ENCODE measurements at regions not wholly inside any gene's neighbourhood (a gene's known extent, or its start where the extent isn't known, plus 50 kb on each side); places are given as distances from the start of the nearest gene placed in this dataset.

DNA sequence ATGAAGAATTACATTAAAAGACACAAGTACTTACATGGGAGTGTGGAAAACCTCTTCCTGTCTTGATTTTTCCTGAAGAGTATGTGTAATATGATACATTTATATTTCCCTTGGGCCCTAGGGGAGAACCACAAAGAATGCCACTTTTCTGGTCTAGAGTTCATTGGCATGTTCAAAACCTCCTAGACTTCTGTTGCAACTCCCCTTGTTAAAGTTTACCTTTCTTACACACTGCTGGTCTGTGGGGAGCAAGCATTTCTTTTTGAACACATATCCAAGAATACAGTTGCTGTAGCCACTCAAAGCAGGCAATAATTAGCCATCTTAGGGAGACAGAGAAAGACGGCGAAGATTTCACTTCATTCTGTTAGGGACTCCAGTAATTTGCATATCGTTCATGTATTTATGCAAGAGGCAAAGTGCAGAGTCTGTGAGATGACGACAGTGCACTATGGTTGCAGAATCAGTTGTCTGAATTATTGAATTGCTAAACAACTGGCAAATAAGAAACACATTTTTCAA lies 103.5 kb downstream of the NOL4 start:
- TF ChIP-seq EZH2 (IDR thresholded peaks at IDR 0.05; ENCODE audit: borderline replicate concordance, insufficient read depth, low read length, poor library complexity, severe bottlenecking) = no peak
- TF ChIP-seq, protein P1, sequence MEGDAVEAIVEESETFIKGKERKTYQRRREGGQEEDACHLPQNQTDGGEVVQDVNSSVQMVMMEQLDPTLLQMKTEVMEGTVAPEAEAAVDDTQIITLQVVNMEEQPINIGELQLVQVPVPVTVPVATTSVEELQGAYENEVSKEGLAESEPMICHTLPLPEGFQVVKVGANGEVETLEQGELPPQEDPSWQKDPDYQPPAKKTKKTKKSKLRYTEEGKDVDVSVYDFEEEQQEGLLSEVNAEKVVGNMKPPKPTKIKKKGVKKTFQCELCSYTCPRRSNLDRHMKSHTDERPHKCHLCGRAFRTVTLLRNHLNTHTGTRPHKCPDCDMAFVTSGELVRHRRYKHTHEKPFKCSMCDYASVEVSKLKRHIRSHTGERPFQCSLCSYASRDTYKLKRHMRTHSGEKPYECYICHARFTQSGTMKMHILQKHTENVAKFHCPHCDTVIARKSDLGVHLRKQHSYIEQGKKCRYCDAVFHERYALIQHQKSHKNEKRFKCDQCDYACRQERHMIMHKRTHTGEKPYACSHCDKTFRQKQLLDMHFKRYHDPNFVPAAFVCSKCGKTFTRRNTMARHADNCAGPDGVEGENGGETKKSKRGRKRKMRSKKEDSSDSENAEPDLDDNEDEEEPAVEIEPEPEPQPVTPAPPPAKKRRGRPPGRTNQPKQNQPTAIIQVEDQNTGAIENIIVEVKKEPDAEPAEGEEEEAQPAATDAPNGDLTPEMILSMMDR (IDR thresholded peaks at IDR 0.05; ENCODE audit: poor library complexity, severe bottlenecking) = no peak
- TF ChIP-seq POLR2AphosphoS5 (IDR thresholded peaks at IDR 0.05) = no peak
- TF ChIP-seq EP300 (conservative IDR thresholded peaks at IDR 0.05; ENCODE audit: poor library complexity, severe bottlenecking) = no peak
- no peak for TF ChIP-seq RAD21 (conservative IDR thresholded peaks at IDR 0.05)
- peak; percentile 17 for TF ChIP-seq SMC3 (conservative IDR thresholded peaks at IDR 0.05; ENCODE audit: poor library complexity)
- no peak for TF ChIP-seq TAF1 (IDR thresholded peaks at IDR 0.05; ENCODE audit: low read depth)
- TF ChIP-seq, protein P2, sequence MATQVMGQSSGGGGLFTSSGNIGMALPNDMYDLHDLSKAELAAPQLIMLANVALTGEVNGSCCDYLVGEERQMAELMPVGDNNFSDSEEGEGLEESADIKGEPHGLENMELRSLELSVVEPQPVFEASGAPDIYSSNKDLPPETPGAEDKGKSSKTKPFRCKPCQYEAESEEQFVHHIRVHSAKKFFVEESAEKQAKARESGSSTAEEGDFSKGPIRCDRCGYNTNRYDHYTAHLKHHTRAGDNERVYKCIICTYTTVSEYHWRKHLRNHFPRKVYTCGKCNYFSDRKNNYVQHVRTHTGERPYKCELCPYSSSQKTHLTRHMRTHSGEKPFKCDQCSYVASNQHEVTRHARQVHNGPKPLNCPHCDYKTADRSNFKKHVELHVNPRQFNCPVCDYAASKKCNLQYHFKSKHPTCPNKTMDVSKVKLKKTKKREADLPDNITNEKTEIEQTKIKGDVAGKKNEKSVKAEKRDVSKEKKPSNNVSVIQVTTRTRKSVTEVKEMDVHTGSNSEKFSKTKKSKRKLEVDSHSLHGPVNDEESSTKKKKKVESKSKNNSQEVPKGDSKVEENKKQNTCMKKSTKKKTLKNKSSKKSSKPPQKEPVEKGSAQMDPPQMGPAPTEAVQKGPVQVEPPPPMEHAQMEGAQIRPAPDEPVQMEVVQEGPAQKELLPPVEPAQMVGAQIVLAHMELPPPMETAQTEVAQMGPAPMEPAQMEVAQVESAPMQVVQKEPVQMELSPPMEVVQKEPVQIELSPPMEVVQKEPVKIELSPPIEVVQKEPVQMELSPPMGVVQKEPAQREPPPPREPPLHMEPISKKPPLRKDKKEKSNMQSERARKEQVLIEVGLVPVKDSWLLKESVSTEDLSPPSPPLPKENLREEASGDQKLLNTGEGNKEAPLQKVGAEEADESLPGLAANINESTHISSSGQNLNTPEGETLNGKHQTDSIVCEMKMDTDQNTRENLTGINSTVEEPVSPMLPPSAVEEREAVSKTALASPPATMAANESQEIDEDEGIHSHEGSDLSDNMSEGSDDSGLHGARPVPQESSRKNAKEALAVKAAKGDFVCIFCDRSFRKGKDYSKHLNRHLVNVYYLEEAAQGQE (IDR thresholded peaks at IDR 0.05; ENCODE audit: borderline replicate concordance) = no peak

Data from neural cell (in vitro differentiated cells).